Cerebellar nuclear complex (tissue), 1 donor: ENCODE measurements at regions not wholly inside any gene's neighbourhood (a gene's known extent, or its start where the extent isn't known, plus 50 kb on each side); places are given as distances from the start of the nearest gene placed in this dataset.

ENCODE experiments used
- DNase-seq, 2 experiments: peaks; one replicate each; lab custom pipeline; 2025; lab: John Stamatoyannopoulos, UW

- DNase-seq: no peak
Measured at GRCh38 chr17:27391427-27391826, 64.8 kb upstream of the KSR1 start.

GRCh38 chr17:27396045-27396444 is 60.2 kb upstream of the KSR1 start:
- no peak for DNase-seq

GRCh38 chr17:27396941-27397340 is 59.3 kb upstream of the KSR1 start:
- DNase-seq: no peak

- DNase-seq: no peak
Measured at GRCh38 chr17:27398691-27399090, 57.6 kb upstream of the KSR1 start.

GRCh38 chr17:27400991-27401390 is 55.3 kb upstream of the KSR1 start:
- no peak for DNase-seq

GRCh38 chr17:27402943-27403342 is 53.3 kb upstream of the KSR1 start:
- no peak for DNase-seq

- no peak for DNase-seq
Measured at GRCh38 chr17:27403480-27404005, 52.7 kb upstream of the KSR1 start.

- DNase-seq: no peak
Measured at GRCh38 chr17:27404676-27405075, 51.6 kb upstream of the KSR1 start.
